ENCODE measurements at regions not wholly inside any gene's neighbourhood (a gene's known extent, or its start where the extent isn't known, plus 50 kb on each side); places are given as distances from the start of the nearest gene placed in this dataset.

DNA sequence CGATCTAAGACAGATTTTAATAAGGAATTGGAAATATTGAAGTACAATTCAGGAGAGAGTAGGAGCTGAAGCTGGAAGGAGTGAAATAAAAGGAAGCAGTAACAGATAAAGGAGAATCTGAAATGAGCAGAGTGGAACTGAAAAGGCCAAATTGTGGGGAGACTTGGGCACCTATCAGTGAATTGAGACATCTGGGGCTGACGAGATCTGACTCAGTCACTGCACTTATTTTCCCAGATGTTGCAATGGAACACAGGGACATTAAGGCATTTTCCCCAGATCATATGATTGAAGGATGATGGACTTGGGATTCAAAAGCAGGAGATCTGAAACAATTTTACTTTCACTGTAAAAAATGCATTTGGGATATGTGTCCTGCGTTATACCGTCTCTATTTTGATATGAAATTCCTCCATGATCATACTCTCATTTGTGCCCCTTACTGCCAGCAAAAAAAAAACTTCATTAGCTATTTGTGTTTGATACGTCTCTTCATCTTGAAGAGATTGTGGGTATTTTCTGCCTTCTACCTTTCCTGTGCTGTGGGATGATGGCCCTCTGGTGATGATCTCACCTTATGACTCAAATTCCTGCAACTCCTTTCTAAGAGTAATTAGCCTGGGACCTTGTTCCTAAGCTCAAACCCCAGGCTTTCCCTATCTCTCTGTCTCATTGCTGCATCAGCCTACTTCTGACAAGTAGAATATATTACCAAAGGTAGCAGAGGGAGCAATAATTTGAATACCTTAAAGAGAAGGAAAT is 278.5 kb upstream of the MAN1A1 start:
- DNase-seq: no peak

GRCh38 chr6:119626884-119627619 is 277.5 kb upstream of the MAN1A1 start:
- no peak for DNase-seq

GRCh38 chr6:119620846-119621555 is 271.4 kb upstream of the MAN1A1 start:
- DNase-seq: no peak

DNA sequence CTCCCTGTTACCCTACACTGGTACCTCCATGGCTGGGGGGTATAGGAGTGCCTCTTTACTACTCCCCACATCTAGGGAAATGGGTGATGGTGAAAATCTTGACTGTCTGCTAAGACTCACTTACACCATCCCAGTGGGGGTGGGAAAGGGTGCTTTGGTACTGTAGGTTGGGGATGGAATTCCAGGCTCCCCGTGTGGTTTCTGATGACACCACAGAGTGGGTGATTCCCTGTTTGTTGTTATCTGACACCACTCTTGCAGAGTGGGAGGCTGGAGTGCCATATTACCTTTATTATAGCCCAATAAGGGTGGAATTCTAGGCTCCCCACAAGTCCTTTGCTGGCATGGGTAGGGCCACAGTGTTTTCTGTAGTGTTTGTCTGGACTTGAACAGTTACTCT is 264.6 kb upstream of the MAN1A1 start:
- DNase-seq: no peak

- no peak for DNase-seq
These were observed 263.4 kb upstream of the MAN1A1 start for GRCh38 chr6:119612911-119613381.

DNA sequence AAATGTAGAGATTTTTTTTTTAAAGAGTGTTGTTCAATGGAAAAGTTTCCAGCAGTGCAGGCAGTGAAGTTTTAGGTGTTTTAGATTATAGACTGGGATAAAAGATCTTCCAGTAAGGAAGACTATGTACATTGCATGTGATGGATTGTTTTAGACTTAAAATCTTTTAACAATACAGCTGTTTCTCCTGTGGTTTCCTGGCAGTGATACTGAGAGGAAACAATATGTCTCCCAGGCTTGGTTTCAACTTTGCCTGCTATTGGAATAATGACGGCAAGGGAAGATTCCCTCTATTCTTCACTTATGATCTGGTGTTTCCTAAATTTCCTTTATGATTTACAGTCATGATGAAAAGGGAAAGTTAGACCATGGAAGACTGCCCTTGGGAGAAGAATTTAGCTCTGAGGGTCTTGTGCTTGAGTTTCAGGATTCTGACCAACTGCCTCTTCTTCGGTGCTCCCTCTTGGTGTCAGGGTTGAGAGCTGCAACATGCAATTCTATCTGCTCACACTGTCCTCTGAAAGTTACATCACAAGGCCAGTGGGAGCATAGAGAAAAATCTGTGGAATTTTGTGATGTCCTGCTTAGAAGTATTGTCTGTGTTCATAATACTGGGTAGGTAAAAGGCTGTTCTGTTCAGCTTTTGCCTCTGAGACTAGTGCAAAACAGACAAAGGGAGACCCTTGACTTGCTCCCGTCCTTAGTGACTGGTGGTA is 262.8 kb upstream of the MAN1A1 start:
- no peak for DNase-seq

DNA sequence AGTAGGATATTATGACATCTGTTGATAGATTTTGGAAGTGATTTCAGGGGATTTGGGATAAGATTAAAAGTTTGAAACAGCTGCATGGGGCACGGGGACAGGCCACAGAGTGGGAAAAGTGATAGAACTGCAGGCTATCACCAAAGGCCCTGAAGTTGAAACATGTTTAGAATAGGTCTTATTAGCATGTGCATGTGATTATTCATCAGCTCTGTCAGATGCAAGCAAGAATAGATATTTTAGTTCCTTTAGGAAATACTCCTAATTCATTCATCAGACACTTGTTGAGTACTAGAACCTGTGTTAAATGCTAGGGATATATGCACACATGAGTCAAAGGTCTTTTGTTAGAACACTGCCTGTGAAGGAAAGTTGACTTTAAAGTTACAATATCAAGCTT is 261.2 kb upstream of the MAN1A1 start:
- DNase-seq: no peak

- no peak for DNase-seq
These were observed 260.7 kb upstream of the MAN1A1 start for GRCh38 chr6:119610265-119610664.

DNA sequence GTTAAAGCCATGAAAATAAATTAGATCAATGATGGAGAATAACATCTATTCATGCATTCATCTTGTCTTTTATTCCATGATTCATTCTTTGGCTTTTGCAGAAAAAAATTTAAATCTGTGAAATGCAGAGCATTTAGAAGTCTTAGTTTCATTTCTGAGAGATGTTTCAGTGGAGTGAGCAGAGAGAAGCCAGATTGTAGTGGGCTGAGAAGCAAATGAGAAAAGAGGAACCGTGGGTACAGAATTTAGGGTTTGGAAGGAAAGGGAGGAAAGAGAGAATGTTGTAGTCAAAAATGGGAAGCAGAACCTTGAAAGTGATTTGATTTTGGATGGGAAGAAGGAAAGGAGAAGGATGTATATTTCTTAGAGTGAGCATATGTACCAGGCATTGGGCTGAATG is 260.3 kb upstream of the MAN1A1 start:
- DNase-seq: no peak

DNA sequence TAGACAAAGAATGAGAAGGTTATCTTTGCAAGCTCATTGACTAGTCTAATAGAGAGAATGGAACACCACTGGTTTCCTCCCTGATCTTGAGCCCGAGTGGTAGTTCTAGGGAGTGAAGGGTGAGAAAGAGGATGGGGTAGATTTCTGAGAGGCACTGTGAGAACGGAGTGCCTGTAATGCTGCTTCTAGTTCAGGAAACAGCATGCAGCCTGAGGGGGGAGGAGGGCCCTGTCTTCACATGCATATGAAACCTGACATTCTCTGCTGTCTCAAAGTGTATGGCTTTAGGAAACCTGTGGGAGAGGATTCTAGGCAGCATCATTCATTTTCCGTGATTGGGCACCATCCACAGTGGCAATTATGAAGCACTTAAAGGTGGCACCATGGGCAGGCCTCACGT is 259.4 kb upstream of the MAN1A1 start:
- no peak for DNase-seq

DNA sequence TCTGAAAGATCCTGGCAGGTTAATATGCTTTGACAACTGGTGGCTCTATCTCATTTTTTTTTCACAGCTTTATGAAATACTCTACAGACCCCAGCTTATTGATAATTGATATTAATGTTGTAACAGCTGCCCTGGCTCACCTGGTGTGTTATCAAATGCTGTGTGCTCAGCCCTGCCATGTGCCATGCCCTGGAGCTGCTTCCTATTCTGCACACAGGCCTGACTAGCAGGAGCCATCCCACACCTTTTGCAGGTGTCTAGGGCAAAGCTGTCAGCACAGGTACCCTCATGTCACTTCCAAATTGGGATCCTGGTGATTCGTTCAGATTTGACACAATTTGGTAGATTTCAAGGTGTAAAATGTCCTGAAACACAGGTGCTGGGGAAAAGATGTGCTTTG is 254.6 kb upstream of the MAN1A1 start:
- DNase-seq: no peak

DNA sequence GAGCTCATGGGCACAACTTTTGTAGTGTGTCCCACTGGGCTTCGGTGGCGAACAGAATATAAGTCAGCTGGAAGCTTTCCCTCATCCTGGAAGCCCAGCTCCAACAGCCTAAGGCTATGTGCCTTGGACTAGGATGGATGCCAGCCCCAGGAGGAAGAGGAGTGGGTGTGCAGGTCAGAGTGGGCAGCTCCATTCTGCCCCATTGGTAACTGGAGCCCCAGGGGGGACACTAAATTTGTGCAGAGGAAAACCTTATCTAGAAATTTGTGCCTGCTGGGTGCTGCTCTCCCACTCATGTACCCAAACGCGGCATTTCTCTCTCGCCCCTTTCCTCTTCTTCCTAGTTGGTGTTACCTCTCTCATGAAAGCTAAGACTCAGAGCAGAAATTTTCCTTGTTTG is 253.9 kb upstream of the MAN1A1 start:
- DNase-seq: no peak

- DNase-seq: no peak
These were observed 252.9 kb upstream of the MAN1A1 start for GRCh38 chr6:119602215-119603178.

GRCh38 chr6:119598883-119599282 is 249.3 kb upstream of the MAN1A1 start:
- no peak for DNase-seq

GRCh38 chr6:119594907-119595306 is 245.3 kb upstream of the MAN1A1 start:
- no peak for DNase-seq

DNA sequence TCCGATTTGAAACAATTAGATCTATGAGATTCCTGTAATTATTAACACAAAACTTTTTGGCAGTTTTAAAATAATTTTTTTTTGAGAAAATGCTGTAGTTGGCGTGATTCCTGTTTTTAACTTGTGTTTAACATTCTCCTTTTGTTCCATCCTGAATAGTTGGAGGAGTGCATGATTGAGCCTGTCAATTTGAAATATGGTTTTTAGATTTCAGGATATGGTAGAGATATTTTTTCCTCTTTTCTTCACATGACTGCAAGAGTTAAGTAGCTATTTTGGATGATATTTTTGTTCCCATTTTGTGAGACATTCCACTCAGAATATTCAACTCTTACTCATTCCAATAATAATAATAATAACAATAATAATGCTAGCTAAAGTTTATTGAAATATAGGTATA is 241.7 kb upstream of the MAN1A1 start:
- DNase-seq: no peak

DNA sequence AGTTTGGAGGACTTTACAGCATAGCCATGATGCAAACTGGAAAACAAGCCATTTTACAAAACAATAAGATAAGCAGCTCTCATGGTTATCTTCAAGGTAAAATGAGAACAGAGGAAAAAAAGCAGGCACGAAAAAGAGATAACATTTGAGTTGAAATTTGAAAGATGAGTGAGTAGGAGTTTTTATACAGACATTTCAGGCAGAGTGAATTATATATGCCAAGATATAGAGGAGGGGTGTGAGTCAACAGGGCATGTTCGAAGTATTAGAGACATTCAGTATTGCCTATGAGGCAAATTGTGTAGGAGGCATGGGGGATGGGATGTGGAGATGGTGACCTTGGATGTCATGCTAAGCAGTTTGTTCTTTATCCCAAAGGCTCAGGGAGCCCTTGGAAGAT is 240.5 kb upstream of the MAN1A1 start:
- DNase-seq: no peak

- DNase-seq: no peak
These were observed 238.0 kb upstream of the MAN1A1 start for GRCh38 chr6:119587537-119587936.

GRCh38 chr6:119586250-119586882 is 236.8 kb upstream of the MAN1A1 start:
- no peak for DNase-seq

DNA sequence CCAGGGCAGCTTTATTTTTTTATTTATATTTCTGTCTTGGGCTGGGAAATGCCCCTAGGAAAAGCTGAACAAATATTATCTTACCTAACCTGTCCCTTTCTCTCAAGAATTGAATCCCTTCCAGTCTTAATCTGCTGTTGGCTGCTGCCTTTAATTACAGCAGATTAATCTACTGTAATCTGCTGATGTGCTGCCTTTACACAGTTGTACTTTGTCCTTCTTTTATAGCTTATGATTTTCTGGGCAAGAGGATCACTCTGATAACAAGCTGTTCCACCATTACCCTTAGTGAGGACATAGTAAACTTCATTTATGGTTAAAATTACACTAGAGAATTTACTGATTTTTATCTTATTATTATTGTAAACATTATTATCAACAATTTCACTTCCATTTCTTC is 234.5 kb upstream of the MAN1A1 start:
- DNase-seq: no peak

- no peak for DNase-seq
These were observed 231.7 kb upstream of the MAN1A1 start for GRCh38 chr6:119581220-119581619.

All from activated CD8-positive, alpha-beta memory T cell treated with anti-CD3 and anti-CD28 coated beads, Interleukin-2, amount 50 U/mL, for 48 hours (primary cell).